Small intestine (tissue), 7 donors: ENCODE measurements at regions not wholly inside any gene's neighbourhood (a gene's known extent, or its start where the extent isn't known, plus 50 kb on each side); places are given as distances from the start of the nearest gene placed in this dataset.
A peak's percentile ranks its signal among the peaks of the same experiment; 100 is the strongest.
"Not testable (repeated sequence)": the region's sequence is repeated elsewhere in the genome, so short reads cannot be mapped to it uniquely, and the experiment has no call there.

Experiments used
- DNase-seq, 2 donors: peaks; one replicate each; pipeline versions ENCODE4 v3.0.0 to v3.0.0-alpha.2; 2013
- FAIRE-seq: peaks from 2 replicates; lab custom pipeline; 2012; peaks lifted over from hg19 to GRCh38; lab: Jason Lieb, UNC
- H3K27ac ChIP-seq, 3 donors: one replicate each; pipeline ENCODE4 v1.5.1; 2013; ENCODE audit warnings: low read length in 2 of 3, mild to moderate bottlenecking in 2 of 3, control low read depth in 1 of 3, inconsistent platforms in 1 of 3, low read depth in 1 of 3, moderate library complexity in 1 of 3
- H3K27me3 ChIP-seq, 3 donors: one replicate each; pipeline ENCODE4 v1.6.1; 2013; ENCODE audit warnings: low read length in 3 of 3, inconsistent platforms in 1 of 3; ENCODE audit not compliant: control insufficient read depth in 3 of 3, insufficient read depth in 3 of 3
- H3K36me3 ChIP-seq, 3 donors: one replicate each; pipeline ENCODE4 v1.6.1; 2013; ENCODE audit warnings: low read length in 3 of 3, inconsistent platforms in 1 of 3, low read depth in 1 of 3, mild to moderate bottlenecking in 1 of 3, moderate library complexity in 1 of 3; ENCODE audit not compliant: control insufficient read depth in 3 of 3, insufficient read depth in 2 of 3
- H3K4me1 ChIP-seq, 3 donors: one replicate each; pipeline ENCODE4 v1.6.1; 2013; ENCODE audit warnings: low read length in 2 of 3, inconsistent platforms in 1 of 3, low read depth in 1 of 3, mild to moderate bottlenecking in 1 of 3, moderate library complexity in 1 of 3; ENCODE audit not compliant: control insufficient read depth in 3 of 3, insufficient read depth in 2 of 3
- H3K4me3 ChIP-seq, 3 donors: one replicate each; pipeline ENCODE4 v1.5.1; 2013; ENCODE audit warnings: low read length in 3 of 3, control low read depth in 1 of 3, inconsistent platforms in 1 of 3, low read depth in 1 of 3, mild to moderate bottlenecking in 1 of 3, moderate library complexity in 1 of 3
- H3K9me3 ChIP-seq, 2 donors: one replicate each; pipeline ENCODE4 v1.6.1; 2013; ENCODE audit warnings: low read depth in 1 of 2, low read length in 1 of 2; ENCODE audit not compliant: control insufficient read depth in 2 of 2, insufficient read depth in 1 of 2
- WGBS, 3 donors: extraction: QIAGEN DNeasy Blood & Tissue Kit; methylation state at CpG; one replicate each; pipeline ENCODE4 v1.1.7; 2013; 5-methylcytosine and 5-hydroxymethylcytosine counted together
- donor health status: healthy with polysubstance abuse.
- donor health status: control.
- donor health status: control.
- donor health status: Bipolar disorder and iron deficiency.
- donor health status: healthy.

DNA sequence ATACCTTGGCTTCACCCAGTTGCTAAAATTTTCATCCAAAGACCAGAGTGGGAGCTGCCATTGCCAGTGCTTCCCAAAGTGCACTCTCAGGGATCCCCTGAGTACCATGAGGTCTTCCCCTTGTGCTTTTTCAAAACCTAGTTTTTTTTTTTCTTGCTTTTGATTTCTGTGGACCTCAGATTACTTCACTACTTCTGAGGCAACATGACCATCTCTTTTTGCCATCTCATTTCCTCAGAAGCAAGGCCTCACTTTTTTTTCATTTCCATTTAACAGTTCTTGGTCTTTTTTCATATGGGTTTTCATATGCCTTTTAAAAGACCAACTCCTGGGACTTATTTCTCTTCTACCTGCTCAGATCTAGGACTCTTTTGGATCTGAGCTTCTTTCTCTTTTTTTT, 64.1 kb upstream of the MMS22L start:
- H3K4me3 ChIP-seq, result no peak overlapping the region
- FAIRE-seq (no peak), DNase-seq (no peak)
- no peaks in the 10 kb centered on the region for H3K9me3 ChIP-seq
- no peaks in the 10 kb centered on the region for H3K27me3 ChIP-seq
- no peak overlapping the region for H3K27ac ChIP-seq
- H3K4me1 ChIP-seq, result no peaks in the 10 kb centered on the region
- H3K36me3 ChIP-seq, result no peaks in the 10 kb centered on the region

DNA sequence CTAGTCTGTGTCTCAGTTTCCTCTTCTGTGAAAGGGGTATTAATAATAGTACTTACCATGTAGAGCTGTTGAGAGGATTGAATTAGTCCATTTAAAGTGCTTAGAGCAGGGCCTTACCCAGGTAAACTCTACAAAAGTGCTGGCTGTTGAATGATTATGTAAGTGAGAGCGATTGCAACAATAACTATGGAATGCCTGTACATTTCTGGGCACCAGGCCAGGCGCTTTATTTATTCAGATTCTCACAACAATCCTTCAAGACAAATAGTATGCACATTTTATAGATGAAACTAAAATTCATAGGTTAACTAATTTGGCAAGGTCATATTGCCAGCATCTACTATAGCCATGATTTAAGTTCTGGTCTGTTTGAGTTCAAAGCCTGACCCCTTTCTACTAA, 78.3 kb upstream of the MMS22L start:
- H3K4me1 ChIP-seq, result no peaks in the 10 kb centered on the region
- H3K9me3 ChIP-seq, result no peaks in the 10 kb centered on the region
- 53 to 60% (median 54%) methylated on average over 2 of the region's 2 CpGs for WGBS, 3 donors
- H3K27me3 ChIP-seq, result no peaks in the 10 kb centered on the region
- DNase-seq (no peak), FAIRE-seq (no peak)
- no peak overlapping the region for H3K27ac ChIP-seq
- H3K36me3 ChIP-seq, result no peaks in the 10 kb centered on the region
- no peak overlapping the region for H3K4me3 ChIP-seq

DNA sequence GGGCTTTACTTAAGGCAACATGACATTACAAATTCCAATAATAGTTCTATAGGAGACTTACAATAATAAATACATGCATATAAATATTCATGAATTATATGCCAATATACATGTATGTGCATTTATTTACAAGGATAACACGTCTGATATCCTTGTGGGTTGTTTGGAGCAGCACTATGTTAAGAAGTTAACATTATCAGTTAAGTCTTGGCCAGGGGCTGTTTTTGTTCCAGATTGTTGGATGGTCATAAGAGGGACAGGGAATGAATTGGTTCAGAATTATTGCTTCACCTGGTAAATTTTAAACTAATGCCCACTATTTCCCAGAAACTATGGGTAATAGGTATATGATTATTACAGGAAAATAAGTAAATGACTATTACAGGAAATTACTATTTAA, 81.3 kb upstream of the MMS22L start:
- Histone ChIP-seq H3K4me1 (no peaks in the 10 kb centered on the region), H3K4me3 (no peak overlapping the region), H3K27ac (no peak overlapping the region), H3K36me3 (no peaks in the 10 kb centered on the region), H3K27me3 (no peaks in the 10 kb centered on the region), H3K9me3 (no peaks in the 10 kb centered on the region)
- DNase-seq (no peak), FAIRE-seq (no peak)
- WGBS, 3 donors, result 54 to 62% (median 57%) methylated on average over 1 of the region's 1 CpG

DNA sequence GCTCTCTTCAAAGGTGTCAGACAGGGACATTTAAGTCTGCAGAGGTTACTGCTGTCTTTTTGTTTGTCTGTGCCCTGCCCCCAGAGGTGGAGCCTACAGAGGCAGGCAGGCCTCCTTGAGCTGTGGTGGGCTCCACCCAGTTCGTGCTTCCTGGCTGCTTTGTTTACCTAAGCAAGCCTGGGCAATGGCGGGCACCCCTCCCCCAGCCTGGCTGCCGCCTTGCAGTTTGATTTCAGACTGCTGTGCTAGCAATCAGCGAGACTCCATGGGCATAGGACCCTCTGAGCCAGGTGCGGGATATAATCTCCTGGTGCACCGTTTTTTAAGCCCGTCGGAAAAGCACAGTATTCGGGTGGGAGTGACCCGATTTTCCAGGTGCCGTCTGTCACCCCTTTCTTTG, 99.1 kb upstream of the MMS22L start:
- H3K4me1 ChIP-seq, H3K27ac ChIP-seq, FAIRE-seq, H3K36me3 ChIP-seq, H3K27me3 ChIP-seq, DNase-seq, H3K9me3 ChIP-seq, H3K4me3 ChIP-seq: not testable (repeated sequence)
- 73 to 86% (median 83%) methylated on average over 7 to 11 of the region's 11 CpGs for WGBS, 3 donors

DNA sequence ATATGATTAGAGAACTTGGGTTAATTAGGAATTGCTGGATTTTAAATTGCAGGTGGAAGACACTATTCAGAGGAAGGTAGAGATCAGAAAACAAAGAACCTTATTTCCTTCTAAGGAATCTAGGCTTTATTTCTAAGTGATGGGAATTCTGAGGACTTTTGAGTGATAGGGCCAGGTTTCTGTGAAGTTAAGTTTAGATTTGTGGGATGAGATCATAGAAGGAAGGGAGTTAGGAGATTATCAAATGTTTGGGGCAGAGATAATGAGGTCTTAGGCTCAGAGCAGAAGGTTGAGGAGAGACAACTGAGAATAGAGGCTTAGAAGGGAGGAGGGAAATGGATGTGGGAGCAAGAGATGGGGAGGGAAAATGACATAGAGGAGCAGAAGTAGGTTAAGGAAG, 109.7 kb upstream of the MMS22L start:
- DNase-seq (no peak), FAIRE-seq (no peak)
- Histone ChIP-seq H3K36me3 (no peaks in the 10 kb centered on the region), H3K9me3 (no peaks in the 10 kb centered on the region), H3K4me1 (no peaks in the 10 kb centered on the region), H3K27me3 (peaks cover 0 to 4% (median 0%) of the 10 kb centered on the region in 3 donors), H3K4me3 (no peak overlapping the region), H3K27ac (no peak overlapping the region)

DNA sequence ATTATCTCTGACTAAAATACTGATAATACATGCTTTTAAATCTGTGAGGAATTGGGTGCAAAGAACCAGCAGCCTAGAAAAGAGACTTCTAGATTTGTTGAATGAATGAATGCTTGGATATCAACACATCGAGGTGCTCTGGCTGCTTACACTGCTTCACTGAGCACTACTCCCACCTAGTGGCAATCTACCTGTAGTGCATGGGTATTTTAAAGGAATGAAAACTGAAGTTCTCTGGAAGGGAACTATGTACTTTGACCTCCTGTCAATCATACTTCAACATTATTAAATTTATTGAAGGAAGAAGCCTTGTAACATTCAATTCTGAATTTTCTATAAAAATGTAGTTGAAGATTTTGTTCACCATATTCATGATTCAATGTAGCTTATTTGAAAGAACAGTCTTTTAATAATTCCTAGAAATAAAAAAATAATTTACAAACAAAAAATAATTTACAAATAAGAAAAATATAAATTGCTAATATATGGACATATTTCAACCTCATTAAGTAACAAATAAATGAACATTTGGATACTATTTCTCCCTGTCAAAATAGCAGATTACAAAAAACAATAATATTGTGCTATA, 111.2 kb upstream of the MMS22L start:
- Histone ChIP-seq H3K27ac (no peak overlapping the region), H3K9me3 (no peaks in the 10 kb centered on the region), H3K36me3 (no peaks in the 10 kb centered on the region), H3K27me3 (peaks cover 0 to 4% (median 0%) of the 10 kb centered on the region in 3 donors), H3K4me1 (no peaks in the 10 kb centered on the region), H3K4me3 (no peak overlapping the region)
- FAIRE-seq (peak; percentile 89), DNase-seq (peak; percentile 74 to 80)
- WGBS, 3 donors, result 0% methylated on average over 1 of the region's 1 CpG

DNA sequence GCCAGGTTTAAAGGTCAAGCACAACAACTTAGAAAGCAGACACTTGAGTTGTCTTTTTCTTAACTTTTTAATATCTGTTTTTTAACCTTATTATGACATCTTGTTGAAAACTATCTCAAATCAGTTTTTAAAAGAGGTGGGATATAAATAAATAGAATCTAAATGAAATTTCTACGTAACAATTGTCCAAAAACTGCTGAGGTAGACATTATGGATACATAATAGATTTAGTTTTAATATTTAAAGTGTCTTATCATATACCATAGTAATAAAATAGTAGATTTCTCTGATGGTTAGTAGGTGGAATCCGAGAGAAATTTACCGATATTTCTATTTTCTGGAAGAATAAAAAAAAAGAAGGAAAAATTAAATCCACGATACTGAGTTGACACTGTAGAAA, 113.9 kb upstream of the MMS22L start:
- Histone ChIP-seq H3K9me3 (no peaks in the 10 kb centered on the region), H3K27me3 (no peaks in the 10 kb centered on the region), H3K36me3 (no peaks in the 10 kb centered on the region), H3K27ac (no peak overlapping the region), H3K4me3 (no peak overlapping the region), H3K4me1 (no peaks in the 10 kb centered on the region)
- WGBS, 3 donors, result 90 to 92% (median 92%) methylated on average over 4 of the region's 4 CpGs
- no peak for DNase-seq
- no peak for FAIRE-seq

DNA sequence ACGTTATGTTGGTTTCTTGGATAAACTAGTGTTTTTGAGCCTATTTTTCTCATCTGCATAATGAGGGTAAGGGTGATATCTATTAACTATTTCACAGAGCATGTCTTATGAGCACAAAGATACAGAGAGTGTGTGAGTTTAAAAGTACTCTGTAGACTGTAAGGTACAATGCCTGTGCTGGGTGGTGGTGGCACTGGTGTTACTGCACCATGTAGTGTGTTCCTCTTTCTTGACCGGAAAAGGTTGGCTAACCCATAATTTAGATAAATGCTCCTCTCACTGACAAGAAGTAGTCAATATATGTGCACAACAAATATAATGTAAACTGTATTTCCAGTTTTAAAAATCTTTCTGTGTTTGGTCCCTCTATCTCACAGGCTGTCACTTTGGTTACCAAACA, 116.2 kb upstream of the MMS22L start:
- Histone ChIP-seq H3K27ac (no peak overlapping the region), H3K4me3 (no peak overlapping the region), H3K4me1 (no peaks in the 10 kb centered on the region), H3K9me3 (no peaks in the 10 kb centered on the region), H3K36me3 (no peaks in the 10 kb centered on the region), H3K27me3 (no peaks in the 10 kb centered on the region)
- FAIRE-seq (no peak), DNase-seq (no peak)
- 74 to 80% (median 78%) methylated on average over 2 of the region's 2 CpGs for WGBS, 3 donors

DNA sequence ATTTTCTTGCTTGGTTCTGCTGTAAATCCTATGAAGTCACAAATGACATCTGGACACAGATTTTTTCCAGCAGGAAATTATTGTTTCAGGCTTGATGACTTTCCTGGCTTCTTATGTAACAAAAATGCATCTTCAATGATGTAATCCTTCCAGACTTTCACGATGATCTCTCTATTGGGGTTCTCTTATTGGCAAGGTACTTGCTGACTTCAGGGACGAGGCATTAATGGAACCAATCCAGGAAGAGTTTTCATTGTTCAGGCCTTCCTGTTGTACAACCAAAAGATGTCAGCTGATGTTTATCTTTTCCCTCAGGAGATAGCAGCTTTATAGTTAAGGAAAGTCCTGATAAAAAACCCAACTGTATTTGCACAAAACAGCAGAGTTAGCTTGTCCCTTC, 118.5 kb upstream of the MMS22L start:
- 18 to 22% (median 21%) methylated on average over 2 of the region's 2 CpGs for WGBS, 3 donors
- H3K27me3 ChIP-seq, result no peaks in the 10 kb centered on the region
- H3K36me3 ChIP-seq, result no peaks in the 10 kb centered on the region
- H3K9me3 ChIP-seq, result no peaks in the 10 kb centered on the region
- FAIRE-seq (no peak), DNase-seq (no peak)
- no peak overlapping the region for H3K27ac ChIP-seq
- no peak overlapping the region for H3K4me3 ChIP-seq
- no peaks in the 10 kb centered on the region for H3K4me1 ChIP-seq
